Activated CD8-positive, alpha-beta T cell treated with anti-CD3 and anti-CD28 coated beads, Interleukin-2, amount 10 ng/mL, durations not matched to agents 7 days and 5 days (primary cell): ENCODE measurements at regions not wholly inside any gene's neighbourhood (a gene's known extent, or its start where the extent isn't known, plus 50 kb on each side); places are given as distances from the start of the nearest gene placed in this dataset.

Source experiments
- ATAC-seq: fragments of 150-1000 bp; cut with Tn5 transposase; one replicate; pipeline ENCODE4 v1.10.0; 2021; ENCODE audit warnings: moderate library complexity
- CTCF ChIA-PET: fragments of 350-600 bp; sonication (Branson Sonifier 250); formaldehyde crosslinking; loops from one replicate; lab custom pipeline; 2021; ENCODE audit warnings: antibody characterized with exemption; lab: Charles Lee
- POLR2A ChIA-PET: fragments of 350-600 bp; sonication (Branson Sonifier 250); formaldehyde crosslinking; loops from one replicate; lab custom pipeline; 2021; ENCODE audit warnings: antibody characterized with exemption; lab: Charles Lee
- DNase-seq: peaks from one replicate; pipeline ENCODE4 v3.0.0-alpha.2; 2020
- H3K27ac Mint-ChIP-seq: one replicate; pipeline ENCODE4 v1.8.0; 2021; ENCODE audit warnings: mild to moderate bottlenecking, mixed read lengths
- H3K27me3 Mint-ChIP-seq: one replicate; pipeline ENCODE4 v1.8.0; 2021; ENCODE audit warnings: low read depth, mixed read lengths
- H3K36me3 Mint-ChIP-seq: one replicate; pipeline ENCODE4 v1.8.0; 2021; ENCODE audit warnings: low read depth, mixed read lengths
- H3K4me1 Mint-ChIP-seq: one replicate; pipeline ENCODE4 v1.8.0; 2021; ENCODE audit warnings: low read depth, mixed read lengths
- H3K4me3 Mint-ChIP-seq: one replicate; pipeline ENCODE4 v1.8.0; 2021; ENCODE audit warnings: mild to moderate bottlenecking, mixed read lengths
- H3K9me3 Mint-ChIP-seq: one replicate; pipeline ENCODE4 v1.8.0; 2022; ENCODE audit warnings: mixed read lengths; ENCODE audit not compliant: insufficient read depth

DNA sequence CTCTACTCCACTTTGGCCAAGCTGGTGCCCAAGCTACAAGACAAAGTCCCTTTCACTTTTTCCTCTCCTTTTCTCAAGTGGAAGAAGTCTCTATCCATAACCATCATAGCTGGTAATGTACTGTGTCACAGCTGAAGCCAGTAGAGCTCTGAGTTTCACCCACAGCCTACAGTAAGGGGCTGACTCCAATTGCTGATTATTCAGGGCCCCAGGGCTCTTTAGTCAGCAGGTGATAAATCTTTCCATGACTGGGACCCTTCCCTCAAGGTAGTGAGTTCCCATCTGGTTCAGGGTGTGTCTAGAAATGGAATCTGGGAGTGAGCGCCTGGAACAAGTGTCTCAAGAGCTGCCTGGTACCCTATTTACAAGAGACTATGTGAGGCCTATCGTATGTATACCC lies 436.0 kb upstream of the CA10 start:
- Mint-ChIP-seq H3K27me3 (no peaks in the 10 kb centered on the region), H3K4me1 (no peaks in the 10 kb centered on the region), H3K36me3 (no peaks in the 10 kb centered on the region), H3K9me3 (peaks cover 6% of the 10 kb centered on the region), H3K27ac (no peak overlapping the region), H3K4me3 (no peak overlapping the region)
- ATAC-seq: no peak
- ChIA-PET POLR2A (no interaction called here), CTCF (no interaction called here)
- no peak for DNase-seq

DNA sequence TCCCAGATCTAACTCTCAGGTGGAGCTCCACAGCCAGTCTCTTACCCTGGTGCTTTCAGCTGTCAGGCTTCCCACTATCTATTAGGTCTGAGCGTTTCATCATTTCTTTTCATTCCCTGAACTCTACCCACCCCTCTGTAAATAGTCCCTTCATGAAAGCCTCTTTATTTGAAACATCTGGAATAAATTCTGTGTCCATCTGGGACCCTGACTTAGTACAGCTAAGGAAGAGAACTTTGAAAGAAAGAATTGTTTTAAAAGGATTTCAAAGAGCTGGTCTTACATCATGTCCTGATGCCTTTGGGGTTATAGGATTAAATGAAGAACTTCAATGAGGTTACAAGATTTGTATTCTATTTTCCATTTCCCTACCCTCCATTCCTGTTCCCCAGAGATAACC lies 388.5 kb upstream of the CA10 start:
- no peaks in the 10 kb centered on the region for H3K4me1 Mint-ChIP-seq
- no peak overlapping the region for H3K27ac Mint-ChIP-seq
- H3K36me3 Mint-ChIP-seq: no peaks in the 10 kb centered on the region
- ATAC-seq: no peak
- ChIA-PET POLR2A (no interaction called here), CTCF (no interaction called here)
- peaks cover 12% of the 10 kb centered on the region for H3K9me3 Mint-ChIP-seq
- DNase-seq: no peak
- H3K27me3 Mint-ChIP-seq: no peaks in the 10 kb centered on the region
- no peak overlapping the region for H3K4me3 Mint-ChIP-seq

DNA sequence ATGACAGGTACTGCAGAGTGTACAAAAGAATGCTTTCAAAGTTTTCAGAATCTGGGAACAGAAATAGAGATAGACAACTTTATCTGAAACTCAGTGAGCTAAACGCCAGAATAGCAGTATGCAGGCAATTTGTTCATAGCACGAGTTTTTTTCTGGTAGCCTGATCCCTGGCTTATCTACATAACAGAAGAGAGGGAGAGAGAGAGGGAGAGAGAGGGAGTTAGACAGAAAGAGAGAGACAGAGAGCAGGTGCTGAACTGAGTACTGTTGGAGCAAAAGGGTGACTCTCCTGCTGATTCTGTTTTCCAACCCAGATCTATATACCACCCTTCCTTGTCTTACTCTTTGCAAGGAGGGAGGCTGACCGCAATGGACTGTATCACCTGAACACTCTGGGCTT lies 388.0 kb upstream of the CA10 start:
- Mint-ChIP-seq H3K9me3 (peaks cover 12% of the 10 kb centered on the region), H3K4me1 (no peaks in the 10 kb centered on the region), H3K36me3 (no peaks in the 10 kb centered on the region), H3K4me3 (no peak overlapping the region), H3K27ac (no peak overlapping the region), H3K27me3 (no peaks in the 10 kb centered on the region)
- ChIA-PET CTCF (no interaction called here), POLR2A (no interaction called here)
- DNase-seq (no peak), ATAC-seq (no peak)

DNA sequence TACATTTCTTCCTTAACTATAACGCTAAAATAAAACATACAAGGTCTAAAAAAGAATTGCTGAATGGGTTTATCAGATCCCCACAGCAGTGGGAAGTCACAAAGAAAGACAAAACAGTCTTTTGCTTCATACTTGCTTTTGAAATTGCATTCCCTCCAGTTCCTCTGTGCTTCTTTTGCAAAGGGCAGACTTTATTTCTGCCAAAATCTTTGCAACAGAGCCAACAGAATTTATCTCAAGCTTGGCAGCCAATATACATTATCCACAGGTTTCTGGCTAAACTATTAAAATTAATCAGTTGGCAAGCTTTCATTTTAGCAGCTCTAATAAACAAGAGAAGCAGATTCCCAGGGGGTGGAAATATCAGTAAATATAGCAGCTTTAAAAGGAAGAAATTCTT lies 378.9 kb upstream of the CA10 start:
- CTCF ChIA-PET: no interaction called here

DNA sequence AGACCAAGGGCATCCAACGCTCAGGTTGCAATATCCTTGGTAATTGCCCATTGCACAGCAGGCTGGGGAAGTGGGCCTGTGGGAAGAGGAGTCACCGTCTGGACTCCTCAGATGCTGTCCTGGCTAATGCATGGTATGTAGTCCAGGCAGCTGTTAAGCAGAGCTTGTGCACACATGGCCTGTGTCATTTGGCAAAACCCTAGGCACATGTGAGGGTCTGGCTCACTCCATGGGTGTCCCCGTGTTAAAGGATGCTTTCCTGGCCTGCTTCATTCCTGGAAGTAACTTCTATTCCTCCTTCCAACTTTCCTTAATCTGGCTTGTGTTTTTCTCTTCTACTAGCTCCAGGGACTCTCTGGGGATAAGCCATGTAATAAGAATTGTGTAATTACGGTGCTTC lies 378.0 kb upstream of the CA10 start:
- Mint-ChIP-seq H3K36me3 (no peaks in the 10 kb centered on the region), H3K4me3 (no peak overlapping the region), H3K4me1 (no peaks in the 10 kb centered on the region), H3K27me3 (no peaks in the 10 kb centered on the region), H3K9me3 (no peaks in the 10 kb centered on the region), H3K27ac (no peak overlapping the region)
- DNase-seq: no peak
- no peak for ATAC-seq
- ChIA-PET POLR2A (no interaction called here), CTCF (no interaction called here)

More for the DNA sequence above, 378.9 kb upstream of the CA10 start:
- no peak overlapping the region for H3K4me3 Mint-ChIP-seq
- no peak overlapping the region for H3K27ac Mint-ChIP-seq
- no peaks in the 10 kb centered on the region for H3K4me1 Mint-ChIP-seq
- ATAC-seq: no peak
- no peaks in the 10 kb centered on the region for H3K27me3 Mint-ChIP-seq
- DNase-seq: no peak
- no peaks in the 10 kb centered on the region for H3K36me3 Mint-ChIP-seq
- POLR2A ChIA-PET: no interaction called here
- H3K9me3 Mint-ChIP-seq: peaks cover 3% of the 10 kb centered on the region

DNA sequence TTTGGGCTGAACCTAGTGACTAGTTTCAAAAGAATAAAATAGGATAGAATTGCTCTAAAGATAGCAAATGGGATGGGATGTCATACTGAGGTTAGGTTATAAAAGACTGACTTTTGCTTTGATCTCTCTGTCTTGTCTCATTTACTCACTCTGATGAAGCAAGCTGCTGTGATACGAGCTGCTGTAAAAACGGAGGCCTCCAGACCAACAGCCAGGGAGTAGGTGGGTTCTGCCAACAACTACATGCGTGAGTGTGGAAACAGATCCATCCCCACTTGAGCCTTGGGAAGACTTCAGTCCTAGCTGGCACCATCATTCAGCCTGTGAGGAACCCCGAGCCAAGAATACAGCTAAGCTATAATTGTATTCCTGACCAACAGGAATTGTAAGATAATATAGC lies 373.9 kb upstream of the CA10 start:
- H3K4me1 Mint-ChIP-seq: no peaks in the 10 kb centered on the region

DNA sequence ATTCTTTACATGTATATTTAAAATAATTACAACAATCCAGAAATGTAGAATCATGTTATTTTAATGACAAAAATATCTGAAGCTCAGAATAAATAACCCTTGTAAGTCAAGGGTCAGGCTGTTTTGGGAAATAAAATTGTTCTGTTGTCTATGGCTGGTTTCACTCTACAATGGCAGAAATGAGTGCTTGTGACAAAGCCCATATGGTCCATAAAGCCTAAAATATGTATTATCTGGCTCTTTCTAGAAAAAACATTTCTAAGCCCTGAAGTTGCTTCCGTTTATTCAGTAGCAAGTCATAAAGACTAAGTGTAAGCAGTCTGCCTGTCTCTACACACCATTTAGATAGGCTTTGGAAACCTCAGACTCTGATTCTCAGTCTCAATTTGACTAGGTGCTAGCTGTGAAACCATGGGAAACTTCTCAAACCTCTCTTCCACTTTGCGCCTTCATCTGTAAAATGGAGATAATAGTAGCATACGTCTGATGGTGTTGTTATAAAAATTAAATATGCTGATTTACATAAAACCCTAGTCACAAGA lies 365.7 kb upstream of the CA10 start:
- ChIA-PET CTCF (no interaction called here), POLR2A (no interaction called here)
- DNase-seq: no peak
- Mint-ChIP-seq H3K4me3 (no peak overlapping the region), H3K9me3 (no peaks in the 10 kb centered on the region), H3K27me3 (no peaks in the 10 kb centered on the region), H3K4me1 (no peaks in the 10 kb centered on the region), H3K36me3 (no peaks in the 10 kb centered on the region), H3K27ac (no peak overlapping the region)
- no peak for ATAC-seq

More for the DNA sequence above, 373.9 kb upstream of the CA10 start:
- POLR2A ChIA-PET: interaction anchor here (0.6 kb wide), 1 partner anchor 177 kb away, joined by 3 read pairs; no protein-coding TSS in a partner anchor
- no peak for DNase-seq
- CTCF ChIA-PET: no interaction called here
- H3K9me3 Mint-ChIP-seq: no peaks in the 10 kb centered on the region
- no peak overlapping the region for H3K4me3 Mint-ChIP-seq
- ATAC-seq: no peak
- no peak overlapping the region for H3K27ac Mint-ChIP-seq
- no peaks in the 10 kb centered on the region for H3K36me3 Mint-ChIP-seq
- no peaks in the 10 kb centered on the region for H3K27me3 Mint-ChIP-seq

DNA sequence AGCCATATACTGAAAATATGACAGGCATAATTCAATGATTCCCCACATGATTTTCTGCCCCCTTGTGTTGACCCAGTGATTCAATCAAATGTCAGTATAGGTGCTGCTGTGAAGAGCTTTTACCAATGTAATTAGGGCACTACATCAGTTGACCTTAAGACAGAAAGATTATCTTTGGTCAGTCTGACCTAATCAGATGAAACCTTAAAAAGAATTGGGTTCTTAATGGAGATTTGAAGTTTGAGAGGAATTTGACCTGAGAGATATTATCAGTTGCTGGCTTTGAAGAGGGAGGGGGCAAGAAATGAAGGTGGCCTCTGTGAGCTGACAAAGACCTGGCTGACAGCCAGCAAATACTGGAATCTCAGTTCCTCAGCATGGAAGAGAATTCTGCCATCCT lies 358.7 kb upstream of the CA10 start:
- Mint-ChIP-seq H3K4me1 (no peaks in the 10 kb centered on the region), H3K4me3 (no peak overlapping the region), H3K27me3 (no peaks in the 10 kb centered on the region), H3K9me3 (peaks cover 7% of the 10 kb centered on the region), H3K27ac (no peak overlapping the region), H3K36me3 (no peaks in the 10 kb centered on the region)
- no peak for ATAC-seq
- ChIA-PET POLR2A (no interaction called here), CTCF (interaction anchor here (1.2 kb wide), 1 partner anchor 12 kb away, joined by 3 read pairs; no protein-coding TSS in a partner anchor)
- DNase-seq: no peak

DNA sequence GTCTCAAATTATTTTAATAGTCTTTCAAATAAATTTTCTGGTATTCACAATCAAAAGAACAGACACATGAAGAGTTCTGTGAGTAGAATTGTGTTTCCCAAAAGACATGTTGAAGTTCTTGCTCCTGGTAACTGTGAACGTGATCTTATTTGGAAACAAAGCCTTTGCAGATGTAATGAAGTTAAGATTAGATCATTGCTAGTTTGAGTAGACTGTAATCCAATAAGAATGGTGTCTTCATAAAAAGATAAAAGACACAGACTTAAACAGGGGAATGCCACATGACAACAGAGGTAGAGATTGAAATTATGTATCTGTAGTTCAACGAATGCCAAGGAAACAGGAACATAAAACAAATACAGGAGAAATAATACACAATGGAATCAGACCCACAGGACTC lies 357.4 kb upstream of the CA10 start:
- Mint-ChIP-seq H3K4me3 (no peak overlapping the region), H3K27ac (no peak overlapping the region), H3K36me3 (no peaks in the 10 kb centered on the region), H3K4me1 (no peaks in the 10 kb centered on the region), H3K27me3 (no peaks in the 10 kb centered on the region), H3K9me3 (peaks cover 13% of the 10 kb centered on the region)
- CTCF ChIA-PET: no interaction called here
- POLR2A ChIA-PET: no interaction called here
- DNase-seq: no peak
- no peak for ATAC-seq

DNA sequence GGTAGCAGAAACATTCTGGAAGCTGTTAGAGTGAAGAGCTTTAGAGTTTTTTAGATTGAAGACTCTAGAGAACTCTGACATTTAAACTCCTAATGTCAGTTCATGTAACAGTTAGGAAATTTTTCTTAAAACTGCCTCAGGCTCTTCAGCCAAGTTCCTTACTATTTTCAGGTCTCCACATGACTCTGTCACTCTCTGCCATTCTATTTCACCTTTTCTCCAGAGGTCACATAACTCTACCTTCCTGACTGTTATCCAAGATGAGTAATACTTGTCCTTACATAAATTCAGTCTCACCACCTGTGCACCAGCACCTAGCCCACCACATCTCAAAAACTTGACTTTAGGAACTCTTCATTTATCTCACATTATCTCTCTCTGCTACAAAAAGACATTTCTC lies 347.1 kb upstream of the CA10 start:
- no peak overlapping the region for H3K4me3 Mint-ChIP-seq
- H3K27ac Mint-ChIP-seq: no peak overlapping the region
- no peak for DNase-seq
- no peak for ATAC-seq
- ChIA-PET POLR2A (no interaction called here), CTCF (interaction anchor here (1.6 kb wide), 1 partner anchor 11 kb away, joined by 3 read pairs; no protein-coding TSS in a partner anchor)
- no peaks in the 10 kb centered on the region for H3K36me3 Mint-ChIP-seq
- no peaks in the 10 kb centered on the region for H3K4me1 Mint-ChIP-seq
- H3K27me3 Mint-ChIP-seq: no peaks in the 10 kb centered on the region
- H3K9me3 Mint-ChIP-seq: peaks cover 7% of the 10 kb centered on the region

DNA sequence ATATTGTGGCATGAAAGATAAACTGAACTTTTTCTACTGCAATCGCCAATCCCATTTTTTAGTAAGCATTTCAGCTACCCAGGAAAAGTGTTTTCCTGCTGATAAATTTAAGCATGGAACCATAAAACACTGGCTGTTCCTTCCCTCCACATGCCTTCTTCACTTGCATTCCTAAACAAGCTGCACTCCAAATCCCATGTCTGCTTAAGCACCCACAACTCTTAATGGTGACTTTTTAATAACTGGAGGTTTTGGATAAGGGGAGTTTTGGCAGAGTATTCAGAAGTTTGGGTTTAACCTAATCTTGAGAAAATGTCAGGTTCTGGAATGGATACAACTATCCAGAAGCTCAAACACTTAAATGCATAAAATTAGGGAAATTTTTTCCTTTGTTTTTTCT lies 345.6 kb upstream of the CA10 start:
- POLR2A ChIA-PET: no interaction called here
- no peaks in the 10 kb centered on the region for H3K36me3 Mint-ChIP-seq
- H3K4me3 Mint-ChIP-seq: no peak overlapping the region
- no peaks in the 10 kb centered on the region for H3K27me3 Mint-ChIP-seq
- H3K27ac Mint-ChIP-seq: no peak overlapping the region
- no peaks in the 10 kb centered on the region for H3K4me1 Mint-ChIP-seq
- CTCF ChIA-PET: no interaction called here
- no peak for DNase-seq
- H3K9me3 Mint-ChIP-seq: peaks cover 7% of the 10 kb centered on the region
- no peak for ATAC-seq

DNA sequence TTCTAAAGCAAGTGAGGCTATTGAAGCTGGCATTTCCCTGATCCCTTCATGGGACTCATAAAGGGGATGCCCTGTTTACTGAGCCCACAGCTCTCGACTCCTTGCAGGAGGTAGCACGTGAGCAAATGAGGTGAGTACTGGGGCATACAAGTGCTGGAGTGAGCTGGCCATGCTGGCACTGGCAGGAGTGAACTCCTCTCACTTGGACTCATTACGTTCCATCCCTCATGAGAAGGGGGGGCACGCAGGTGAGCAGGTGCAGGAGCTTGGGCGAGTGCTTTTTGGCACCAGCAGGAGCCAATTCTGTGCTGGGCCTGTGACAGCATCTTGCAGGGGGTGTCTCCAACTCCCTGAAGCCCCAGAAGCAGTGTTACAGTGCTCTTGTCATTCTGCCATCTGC lies 337.1 kb upstream of the CA10 start:
- no peaks in the 10 kb centered on the region for H3K4me1 Mint-ChIP-seq
- no peaks in the 10 kb centered on the region for H3K27me3 Mint-ChIP-seq
- ChIA-PET POLR2A (no interaction called here), CTCF (no interaction called here)
- no peak for DNase-seq
- H3K27ac Mint-ChIP-seq: no peak overlapping the region
- no peak overlapping the region for H3K4me3 Mint-ChIP-seq
- H3K9me3 Mint-ChIP-seq: no peaks in the 10 kb centered on the region
- no peak for ATAC-seq
- no peaks in the 10 kb centered on the region for H3K36me3 Mint-ChIP-seq

DNA sequence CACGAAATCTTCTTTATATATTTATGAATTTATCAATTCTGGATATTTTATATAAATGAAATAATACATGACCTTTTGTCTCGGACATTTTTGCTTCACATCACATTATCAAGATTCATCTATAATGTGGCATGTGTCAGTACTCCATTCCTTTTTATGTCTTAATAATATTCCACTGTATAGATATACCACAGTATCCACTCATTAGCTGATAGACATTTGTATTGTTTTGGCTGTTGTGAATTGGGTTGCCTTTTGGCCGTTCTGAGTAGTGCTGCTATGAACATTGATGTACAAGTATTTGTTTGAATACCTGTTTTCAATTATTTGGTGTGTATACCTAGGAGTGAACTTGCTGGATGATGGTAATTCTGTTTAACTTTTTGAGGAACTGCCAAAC lies 323.8 kb upstream of the CA10 start:
- ChIA-PET POLR2A (no interaction called here), CTCF (no interaction called here)
- Mint-ChIP-seq H3K36me3 (no peaks in the 10 kb centered on the region), H3K27ac (no peak overlapping the region), H3K9me3 (no peaks in the 10 kb centered on the region), H3K4me3 (no peak overlapping the region), H3K4me1 (no peaks in the 10 kb centered on the region), H3K27me3 (no peaks in the 10 kb centered on the region)
- ATAC-seq (no peak), DNase-seq (no peak)
